Activated CD4-positive, CD25-positive, alpha-beta regulatory T cell (primary cell): ENCODE measurements at regions not wholly inside any gene's neighbourhood (a gene's known extent, or its start where the extent isn't known, plus 50 kb on each side); places are given as distances from the start of the nearest gene placed in this dataset.
"Not testable (repeated sequence)": the region's sequence is repeated elsewhere in the genome, so short reads cannot be mapped to it uniquely, and the experiment has no call there.

ENCODE experiments used
- DNase-seq, 4 experiments: peaks; one replicate each; lab custom pipeline; 2025; lab: John Stamatoyannopoulos, UW

- DNase-seq: not testable (repeated sequence)
Observed at GRCh38 chr6:140189263-140189662, 814.8 kb upstream of the CITED2 start.

GRCh38 chr6:140185991-140186390, 811.5 kb upstream of the CITED2 start:
- no peak for DNase-seq

GRCh38 chr6:140183881-140184280, 809.4 kb upstream of the CITED2 start:
- no peak for DNase-seq

- DNase-seq: no peak
Observed at GRCh38 chr6:140182821-140183220, 808.4 kb upstream of the CITED2 start.

GRCh38 chr6:140181876-140182275, 807.4 kb upstream of the CITED2 start:
- no peak for DNase-seq

- no peak for DNase-seq
Observed at GRCh38 chr6:140180306-140180705, 805.9 kb upstream of the CITED2 start.

GRCh38 chr6:140178935-140179334, 804.5 kb upstream of the CITED2 start:
- no peak for DNase-seq

GRCh38 chr6:140178520-140178919, 804.1 kb upstream of the CITED2 start:
- no peak for DNase-seq

GRCh38 chr6:140176306-140176705, 801.9 kb upstream of the CITED2 start:
- no peak for DNase-seq

GRCh38 chr6:140175486-140175885, 801.0 kb upstream of the CITED2 start:
- DNase-seq: no peak

- no peak for DNase-seq
Observed at GRCh38 chr6:140174524-140174923, 800.1 kb upstream of the CITED2 start.

- no peak for DNase-seq
Observed at GRCh38 chr6:140168365-140168764, 793.9 kb upstream of the CITED2 start.

GRCh38 chr6:140160909-140161308, 786.5 kb upstream of the CITED2 start:
- no peak for DNase-seq

- no peak for DNase-seq
Observed at GRCh38 chr6:140160494-140160893, 786.0 kb upstream of the CITED2 start.

- no peak for DNase-seq
Observed at GRCh38 chr6:140156131-140156530, 781.7 kb upstream of the CITED2 start.

- no peak for DNase-seq
Observed at GRCh38 chr6:140155451-140156126, 781.1 kb upstream of the CITED2 start.

GRCh38 chr6:140153703-140154102, 779.3 kb upstream of the CITED2 start:
- no peak for DNase-seq

- DNase-seq: not testable (repeated sequence)
Observed at GRCh38 chr6:140147825-140148814, 773.7 kb upstream of the CITED2 start.

- no peak for DNase-seq
Observed at GRCh38 chr6:140140891-140141290, 766.4 kb upstream of the CITED2 start.

GRCh38 chr6:140138311-140139010, 764.0 kb upstream of the CITED2 start:
- DNase-seq: no peak

- DNase-seq: no peak
Observed at GRCh38 chr6:140134224-140134623, 759.8 kb upstream of the CITED2 start.

GRCh38 chr6:140130074-140130473, 755.6 kb upstream of the CITED2 start:
- DNase-seq: no peak
